Astrocyte of the cerebellum (primary cell): ENCODE measurements at regions not wholly inside any gene's neighbourhood (a gene's known extent, or its start where the extent isn't known, plus 50 kb on each side); places are given as distances from the start of the nearest gene placed in this dataset.

Source experiments
- DNase-seq: peaks from one replicate; pipeline ENCODE4 v3.0.0-alpha.2; 2011; ENCODE audit warnings: low read depth
- H3K4me3 ChIP-seq: 2 replicates; pipeline ENCODE4 v1.5.1; 2011; ENCODE audit warnings: mild to moderate bottlenecking, low read depth, low read length, moderate library complexity
- CTCF ChIP-seq: IDR thresholded peaks from 2 replicates; pipeline ENCODE4 v1.5.1; 2012; ENCODE audit warnings: low read length, low read depth, moderate library complexity, mild to moderate bottlenecking; ENCODE audit errors: missing control alignments
- in situ Hi-C: cut with HindIII; loops from 2 replicates; pipeline ENCODE4 v1.10.0; 2017; ENCODE audit warnings: low sequenced_read_pairs

GRCh38 chr14:101504096-101504948, 57.0 kb upstream of the DIO3 start:
- H3K4me3 ChIP-seq: no peak overlapping the region
- no peak for DNase-seq
- in situ Hi-C loops: loop anchor here (5.0 to 25.0 kb wide), 2 partner anchors 167 to 272 kb away; no protein-coding TSS in a partner anchor
- TF ChIP-seq CTCF: no peak

GRCh38 chr14:101505236-101505970, 55.9 kb upstream of the DIO3 start:
- DNase-seq: no peak
- no peak overlapping the region for H3K4me3 ChIP-seq
- TF ChIP-seq CTCF: no peak
- in situ Hi-C loops: loop anchor here (25.0 kb wide), 1 partner anchor 168 kb away; no protein-coding TSS in a partner anchor

GRCh38 chr14:101506211-101506925, 54.9 kb upstream of the DIO3 start:
- no peak for DNase-seq
- in situ Hi-C loops: loop anchor here (25.0 kb wide), 1 partner anchor 169 kb away; no protein-coding TSS in a partner anchor
- TF ChIP-seq CTCF: no peak
- no peak overlapping the region for H3K4me3 ChIP-seq

- in situ Hi-C loops: loop anchor here (25.0 kb wide), 1 partner anchor 170 kb away; no protein-coding TSS in a partner anchor
- TF ChIP-seq CTCF: no peak
- no peak overlapping the region for H3K4me3 ChIP-seq
- DNase-seq: no peak
Measured at GRCh38 chr14:101506926-101507835, 54.1 kb upstream of the DIO3 start.

GRCh38 chr14:101507836-101508150, 53.5 kb upstream of the DIO3 start:
- no peak overlapping the region for H3K4me3 ChIP-seq
- in situ Hi-C loops: loop anchor here (25.0 kb wide), 1 partner anchor 170 kb away; no protein-coding TSS in a partner anchor
- no peak for DNase-seq
- no peak for TF ChIP-seq CTCF
